ENCODE measurements at regions not wholly inside any gene's neighbourhood (a gene's known extent, or its start where the extent isn't known, plus 50 kb on each side); places are given as distances from the start of the nearest gene placed in this dataset.

DNA sequence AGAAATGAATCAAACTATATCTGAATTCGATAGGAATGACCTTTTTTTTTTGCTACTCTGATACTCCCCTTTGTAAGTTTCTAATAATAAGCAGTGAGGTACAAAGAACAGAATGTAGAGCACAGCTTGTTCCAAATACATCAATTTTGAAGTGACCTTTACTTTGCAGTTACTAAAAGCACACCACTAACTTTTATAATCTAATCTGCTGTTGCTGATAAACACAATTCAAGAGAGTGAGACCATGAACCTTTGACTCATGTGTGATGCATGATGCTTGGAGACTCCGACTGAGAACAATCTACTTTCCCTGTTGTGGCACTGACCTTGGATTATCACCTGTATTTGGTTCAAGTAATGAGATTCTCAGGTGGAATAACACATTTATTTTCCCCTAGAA is 91.6 kb upstream of the GNPDA2 start:
- H3K36me3 ChIP-seq (ENCODE audit: insufficient read depth, low read length): no peaks in the 10 kb centered on the region
- no peak for TF ChIP-seq EZH2 (IDR thresholded peaks at IDR 0.05)
- TF ChIP-seq FOXP2 (optimal IDR thresholded peaks at IDR 0.05; ENCODE audit: control extremely low read depth, extremely low read length, insufficient read depth): no peak
- TF ChIP-seq POLR2AphosphoS5 (IDR thresholded peaks at IDR 0.05; ENCODE audit: borderline replicate concordance, low read depth, low read length): no peak
- H3K27ac ChIP-seq: no peak overlapping the region
- H3K9ac ChIP-seq (ENCODE audit: insufficient read length): no peak overlapping the region
- H3K9me3 ChIP-seq (ENCODE audit: low read depth, low read length): no peaks in the 10 kb centered on the region
- H3K4me3 ChIP-seq: no peak overlapping the region
- DNase-seq (ENCODE audit: low read depth, low spot score): no peak

- H3K9me3 ChIP-seq (ENCODE audit: low read depth, low read length): no peaks in the 10 kb centered on the region
- H3K36me3 ChIP-seq (ENCODE audit: insufficient read depth, low read length): no peaks in the 10 kb centered on the region
- no peak overlapping the region for H3K9ac ChIP-seq (ENCODE audit: insufficient read length)
- TF ChIP-seq EZH2 (IDR thresholded peaks at IDR 0.05) (no peak), FOXP2 (optimal IDR thresholded peaks at IDR 0.05; ENCODE audit: control extremely low read depth, extremely low read length, insufficient read depth) (no peak), POLR2AphosphoS5 (IDR thresholded peaks at IDR 0.05; ENCODE audit: borderline replicate concordance, low read depth, low read length) (no peak)
- no peak overlapping the region for H3K27ac ChIP-seq
- DNase-seq (ENCODE audit: low read depth, low spot score): no peak
- H3K4me3 ChIP-seq: no peak overlapping the region
Measured at GRCh38 chr4:44806071-44806470, 79.7 kb upstream of the GNPDA2 start.

- no peak overlapping the region for H3K9ac ChIP-seq (ENCODE audit: insufficient read length)
- no peaks in the 10 kb centered on the region for H3K9me3 ChIP-seq (ENCODE audit: low read depth, low read length)
- H3K27ac ChIP-seq: no peak overlapping the region
- TF ChIP-seq FOXP2 (optimal IDR thresholded peaks at IDR 0.05; ENCODE audit: control extremely low read depth, extremely low read length, insufficient read depth) (no peak), EZH2 (IDR thresholded peaks at IDR 0.05) (no peak), POLR2AphosphoS5 (IDR thresholded peaks at IDR 0.05; ENCODE audit: borderline replicate concordance, low read depth, low read length) (no peak)
- H3K4me3 ChIP-seq: no peak overlapping the region
- H3K36me3 ChIP-seq (ENCODE audit: insufficient read depth, low read length): no peaks in the 10 kb centered on the region
- no peak for DNase-seq (ENCODE audit: low read depth, low spot score)
Measured at GRCh38 chr4:44804301-44804700, 77.9 kb upstream of the GNPDA2 start.

DNA sequence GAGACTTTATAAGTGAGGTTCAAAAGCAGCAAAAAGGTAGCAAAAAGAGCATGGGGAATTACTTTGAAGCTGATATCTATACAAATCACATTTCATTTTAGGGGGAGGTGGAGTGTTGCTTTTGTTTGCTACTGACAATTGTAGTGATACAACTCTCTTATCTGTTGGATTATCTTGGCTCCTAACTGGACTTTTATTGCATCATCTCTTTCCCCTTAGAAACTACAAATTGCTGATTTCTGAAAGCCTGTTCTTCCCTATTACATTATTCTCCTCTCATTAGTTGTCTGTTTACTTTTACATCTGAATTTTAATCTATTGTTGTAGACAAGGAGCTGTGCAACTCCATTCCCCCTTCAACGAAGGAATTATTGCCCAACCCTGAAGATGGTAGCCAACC is 75.0 kb upstream of the GNPDA2 start:
- DNase-seq (ENCODE audit: low read depth, low spot score): no peak
- H3K9ac ChIP-seq (ENCODE audit: insufficient read length): no peak overlapping the region
- no peaks in the 10 kb centered on the region for H3K9me3 ChIP-seq (ENCODE audit: low read depth, low read length)
- no peak overlapping the region for H3K27ac ChIP-seq
- H3K4me3 ChIP-seq: no peak overlapping the region
- H3K36me3 ChIP-seq (ENCODE audit: insufficient read depth, low read length): no peaks in the 10 kb centered on the region
- no peak for TF ChIP-seq FOXP2 (optimal IDR thresholded peaks at IDR 0.05; ENCODE audit: control extremely low read depth, extremely low read length, insufficient read depth)
- no peak for TF ChIP-seq POLR2AphosphoS5 (IDR thresholded peaks at IDR 0.05; ENCODE audit: borderline replicate concordance, low read depth, low read length)
- no peak for TF ChIP-seq EZH2 (IDR thresholded peaks at IDR 0.05)

GRCh38 chr4:44791831-44792230 is 65.5 kb upstream of the GNPDA2 start:
- Histone ChIP-seq H3K27ac (no peak overlapping the region), H3K4me3 (no peak overlapping the region), H3K9me3 (ENCODE audit: low read depth, low read length) (no peaks in the 10 kb centered on the region), H3K9ac (ENCODE audit: insufficient read length) (no peak overlapping the region), H3K36me3 (ENCODE audit: insufficient read depth, low read length) (no peaks in the 10 kb centered on the region)
- TF ChIP-seq FOXP2 (optimal IDR thresholded peaks at IDR 0.05; ENCODE audit: control extremely low read depth, extremely low read length, insufficient read depth): no peak
- TF ChIP-seq EZH2 (IDR thresholded peaks at IDR 0.05): no peak
- no peak for TF ChIP-seq POLR2AphosphoS5 (IDR thresholded peaks at IDR 0.05; ENCODE audit: borderline replicate concordance, low read depth, low read length)
- DNase-seq (ENCODE audit: low read depth, low spot score): no peak

- H3K9me3 ChIP-seq (ENCODE audit: low read depth, low read length): 0 out of 2 replicates have a peak, but pooled peaks cover 4% of the 10 kb centered on the region
- no peak overlapping the region for H3K9ac ChIP-seq (ENCODE audit: insufficient read length)
- DNase-seq (ENCODE audit: low read depth, low spot score): no peak
- H3K27ac ChIP-seq: no peak overlapping the region
- H3K36me3 ChIP-seq (ENCODE audit: insufficient read depth, low read length): no peaks in the 10 kb centered on the region
- H3K4me3 ChIP-seq: no peak overlapping the region
- TF ChIP-seq FOXP2 (optimal IDR thresholded peaks at IDR 0.05; ENCODE audit: control extremely low read depth, extremely low read length, insufficient read depth) (no peak), EZH2 (IDR thresholded peaks at IDR 0.05) (no peak), POLR2AphosphoS5 (IDR thresholded peaks at IDR 0.05; ENCODE audit: borderline replicate concordance, low read depth, low read length) (no peak)
Measured at GRCh38 chr4:44777115-44777514, 50.8 kb upstream of the GNPDA2 start.
